IPS-18a (cell line): ENCODE measurements at regions not wholly inside any gene's neighbourhood (a gene's known extent, or its start where the extent isn't known, plus 50 kb on each side); places are given as distances from the start of the nearest gene placed in this dataset.

Experiments used
- H3K27ac ChIP-seq: one replicate; pipeline ENCODE4 v1.5.1; 2013; ENCODE audit warnings: low read length
- H3K27me3 ChIP-seq: one replicate; pipeline ENCODE4 v1.6.1; 2013; ENCODE audit warnings: mild to moderate bottlenecking, low read length; ENCODE audit not compliant: control insufficient read depth, insufficient read depth
- H3K36me3 ChIP-seq: one replicate; pipeline ENCODE4 v1.6.1; 2013; ENCODE audit warnings: low read depth, low read length; ENCODE audit not compliant: control insufficient read depth
- H3K4me1 ChIP-seq: one replicate; pipeline ENCODE4 v1.6.1; 2013; ENCODE audit warnings: low read depth, low read length; ENCODE audit not compliant: control insufficient read depth
- H3K4me3 ChIP-seq: one replicate; pipeline ENCODE4 v1.5.1; 2013; ENCODE audit warnings: low read length
- H3K9ac ChIP-seq: one replicate; pipeline ENCODE4 v1.6.1; 2013; ENCODE audit warnings: mild to moderate bottlenecking, low read length, moderate library complexity
- H3K9me3 ChIP-seq: one replicate; pipeline ENCODE4 v1.6.1; 2013; ENCODE audit warnings: low read depth, low read length; ENCODE audit not compliant: control insufficient read depth

GRCh38 chr1:118717893-118718292 lies 270.2 kb downstream of the TBX15 start:
- H3K9me3 ChIP-seq: no peaks in the 10 kb centered on the region
- H3K27ac ChIP-seq: no peak overlapping the region
- no peaks in the 10 kb centered on the region for H3K36me3 ChIP-seq
- no peaks in the 10 kb centered on the region for H3K27me3 ChIP-seq
- no peak overlapping the region for H3K4me3 ChIP-seq
- H3K9ac ChIP-seq: no peak overlapping the region
- no peaks in the 10 kb centered on the region for H3K4me1 ChIP-seq

GRCh38 chr1:118716775-118717174 lies 271.4 kb downstream of the TBX15 start:
- H3K36me3 ChIP-seq: no peaks in the 10 kb centered on the region
- no peaks in the 10 kb centered on the region for H3K4me1 ChIP-seq
- no peaks in the 10 kb centered on the region for H3K27me3 ChIP-seq
- no peak overlapping the region for H3K27ac ChIP-seq
- H3K9ac ChIP-seq: no peak overlapping the region
- H3K9me3 ChIP-seq: no peaks in the 10 kb centered on the region
- H3K4me3 ChIP-seq: no peak overlapping the region

GRCh38 chr1:118711356-118711755 lies 276.8 kb downstream of the TBX15 start:
- no peaks in the 10 kb centered on the region for H3K9me3 ChIP-seq
- H3K27ac ChIP-seq: no peak overlapping the region
- no peak overlapping the region for H3K4me3 ChIP-seq
- no peaks in the 10 kb centered on the region for H3K4me1 ChIP-seq
- no peaks in the 10 kb centered on the region for H3K36me3 ChIP-seq
- no peak overlapping the region for H3K9ac ChIP-seq
- no peaks in the 10 kb centered on the region for H3K27me3 ChIP-seq

- Histone ChIP-seq H3K36me3 (no peaks in the 10 kb centered on the region), H3K4me1 (no peaks in the 10 kb centered on the region), H3K9ac (no peak overlapping the region), H3K27ac (no peak overlapping the region), H3K9me3 (no peaks in the 10 kb centered on the region), H3K27me3 (no peaks in the 10 kb centered on the region), H3K4me3 (no peak overlapping the region)
These were observed 289.2 kb downstream of the TBX15 start for GRCh38 chr1:118698911-118699310.

DNA sequence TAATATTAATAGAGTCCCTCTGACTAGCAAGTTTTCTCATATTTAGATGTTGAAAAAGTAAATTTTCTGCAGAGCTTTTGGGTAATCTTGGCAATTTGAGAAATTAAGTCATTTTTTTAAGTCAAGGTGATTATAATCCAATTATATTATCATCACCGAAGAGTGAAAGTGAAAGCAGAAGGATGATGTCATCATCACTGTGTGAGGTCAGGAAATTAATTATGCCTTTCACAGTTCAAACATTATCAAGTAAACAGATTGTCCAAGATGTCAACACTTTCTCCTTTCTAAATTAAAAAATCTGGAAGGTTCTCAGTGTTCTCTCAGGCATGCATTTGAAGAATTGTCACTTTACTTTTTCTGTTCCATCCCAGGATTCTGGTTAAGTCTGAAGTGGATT lies 296.0 kb downstream of the TBX15 start:
- Histone ChIP-seq H3K27ac (no peak overlapping the region), H3K4me1 (no peaks in the 10 kb centered on the region), H3K9ac (no peak overlapping the region), H3K4me3 (no peak overlapping the region), H3K9me3 (no peaks in the 10 kb centered on the region), H3K27me3 (no peaks in the 10 kb centered on the region), H3K36me3 (no peaks in the 10 kb centered on the region)

DNA sequence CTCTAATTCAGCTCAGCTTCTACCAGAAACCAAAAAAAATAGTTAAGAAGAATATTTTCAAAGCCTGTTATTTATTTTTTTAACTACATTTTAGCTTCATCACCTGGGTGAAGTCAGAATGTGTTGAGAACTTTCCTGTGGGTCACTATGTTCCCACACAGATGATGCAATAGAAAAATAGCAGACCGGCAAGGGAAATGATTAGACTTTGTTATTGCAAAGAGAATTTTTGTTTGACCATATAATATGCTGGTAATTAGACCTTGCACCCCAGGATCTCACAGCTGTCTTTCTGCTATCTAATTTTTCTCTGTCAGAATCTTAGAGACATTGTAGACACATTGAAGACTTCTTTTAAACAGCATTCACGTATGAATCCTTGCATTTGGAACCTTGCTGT lies 299.3 kb downstream of the TBX15 start:
- Histone ChIP-seq H3K36me3 (no peaks in the 10 kb centered on the region), H3K9ac (no peak overlapping the region), H3K9me3 (no peaks in the 10 kb centered on the region), H3K27ac (no peak overlapping the region), H3K4me3 (no peak overlapping the region), H3K4me1 (no peaks in the 10 kb centered on the region), H3K27me3 (no peaks in the 10 kb centered on the region)

GRCh38 chr1:118661769-118662320 lies 326.3 kb downstream of the TBX15 start:
- Histone ChIP-seq H3K9me3 (no peaks in the 10 kb centered on the region), H3K27me3 (no peaks in the 10 kb centered on the region), H3K9ac (no peak overlapping the region), H3K36me3 (no peaks in the 10 kb centered on the region), H3K4me1 (no peaks in the 10 kb centered on the region), H3K4me3 (no peak overlapping the region), H3K27ac (no peak overlapping the region)

DNA sequence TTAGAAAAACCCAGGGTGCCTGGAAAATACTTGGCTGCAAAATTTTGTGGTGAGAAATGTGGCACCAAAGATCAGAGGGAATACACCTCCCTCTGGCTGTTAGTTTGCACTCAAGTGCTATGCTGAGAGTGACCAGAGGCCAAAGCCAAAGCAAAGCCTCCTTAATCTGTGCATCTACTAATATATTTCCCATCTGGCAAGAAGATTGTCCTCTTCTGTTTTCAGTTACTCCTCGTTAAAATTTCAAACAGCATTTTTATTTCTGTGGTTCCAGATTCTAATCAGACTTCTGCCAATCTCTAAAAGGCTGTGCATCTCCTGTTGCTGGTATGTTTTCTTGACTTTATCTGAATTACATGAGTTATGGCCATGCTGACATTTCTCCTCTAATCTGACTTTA lies 327.4 kb downstream of the TBX15 start:
- Histone ChIP-seq H3K9ac (no peak overlapping the region), H3K27me3 (no peaks in the 10 kb centered on the region), H3K4me3 (no peak overlapping the region), H3K27ac (no peak overlapping the region), H3K36me3 (no peaks in the 10 kb centered on the region), H3K4me1 (no peaks in the 10 kb centered on the region), H3K9me3 (no peaks in the 10 kb centered on the region)

DNA sequence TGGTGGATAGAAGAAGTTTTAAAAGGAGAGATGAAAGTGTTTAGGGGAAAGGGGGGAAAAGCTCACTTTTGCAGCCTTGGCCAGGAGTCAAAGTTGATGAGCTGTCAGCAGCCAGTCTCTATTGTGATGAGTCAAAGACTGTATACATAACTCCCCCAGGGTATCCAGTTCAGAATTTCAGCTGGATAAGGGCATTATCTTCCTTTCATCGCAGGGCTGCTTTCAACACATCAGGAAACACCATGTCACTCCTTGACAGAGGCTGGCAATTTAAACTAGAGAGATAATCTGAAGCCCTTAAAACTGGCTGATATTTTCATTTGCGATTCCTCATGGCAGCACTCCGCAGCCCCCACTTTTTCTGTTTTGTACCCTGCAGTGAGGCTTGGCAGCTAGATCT lies 328.5 kb downstream of the TBX15 start:
- H3K9me3 ChIP-seq: no peaks in the 10 kb centered on the region
- H3K9ac ChIP-seq: no peak overlapping the region
- no peaks in the 10 kb centered on the region for H3K27me3 ChIP-seq
- no peak overlapping the region for H3K4me3 ChIP-seq
- H3K4me1 ChIP-seq: no peaks in the 10 kb centered on the region
- H3K36me3 ChIP-seq: no peaks in the 10 kb centered on the region
- no peak overlapping the region for H3K27ac ChIP-seq

DNA sequence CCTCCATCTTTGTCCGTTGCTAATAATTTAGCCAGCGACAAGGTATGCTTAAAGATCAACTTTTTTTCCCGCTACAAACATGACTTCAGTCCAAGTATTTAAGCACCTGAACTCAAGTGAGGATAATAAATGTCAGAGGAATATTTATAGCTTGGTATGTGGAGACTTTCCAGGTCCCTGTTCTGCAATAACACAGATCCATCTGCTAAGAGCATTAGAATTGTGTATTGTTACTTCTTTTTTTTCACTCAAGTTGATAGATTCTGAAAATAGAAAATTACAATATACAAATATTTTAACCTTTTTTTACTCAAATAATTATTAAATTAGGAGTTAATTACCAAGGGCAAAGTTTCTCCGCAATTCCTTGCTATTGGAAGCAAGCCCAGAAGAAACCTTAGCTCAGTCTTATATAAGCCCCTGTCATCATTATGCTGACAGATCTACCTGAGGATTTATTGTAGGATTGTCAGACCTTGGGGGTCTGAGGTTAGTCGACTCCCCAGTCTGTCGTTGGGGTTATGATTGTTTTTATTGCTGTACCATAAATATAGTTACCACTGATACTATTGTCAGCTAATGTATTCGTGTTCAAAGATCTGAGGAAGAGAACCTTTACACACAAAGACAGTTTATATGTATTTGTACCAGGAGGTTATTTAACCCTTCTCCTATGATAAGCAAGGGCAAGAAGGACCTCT lies 337.9 kb downstream of the TBX15 start:
- Histone ChIP-seq H3K36me3 (no peaks in the 10 kb centered on the region), H3K4me3 (no peak overlapping the region), H3K4me1 (no peaks in the 10 kb centered on the region), H3K27me3 (no peaks in the 10 kb centered on the region), H3K27ac (no peak overlapping the region), H3K9ac (no peak overlapping the region), H3K9me3 (no peaks in the 10 kb centered on the region)

DNA sequence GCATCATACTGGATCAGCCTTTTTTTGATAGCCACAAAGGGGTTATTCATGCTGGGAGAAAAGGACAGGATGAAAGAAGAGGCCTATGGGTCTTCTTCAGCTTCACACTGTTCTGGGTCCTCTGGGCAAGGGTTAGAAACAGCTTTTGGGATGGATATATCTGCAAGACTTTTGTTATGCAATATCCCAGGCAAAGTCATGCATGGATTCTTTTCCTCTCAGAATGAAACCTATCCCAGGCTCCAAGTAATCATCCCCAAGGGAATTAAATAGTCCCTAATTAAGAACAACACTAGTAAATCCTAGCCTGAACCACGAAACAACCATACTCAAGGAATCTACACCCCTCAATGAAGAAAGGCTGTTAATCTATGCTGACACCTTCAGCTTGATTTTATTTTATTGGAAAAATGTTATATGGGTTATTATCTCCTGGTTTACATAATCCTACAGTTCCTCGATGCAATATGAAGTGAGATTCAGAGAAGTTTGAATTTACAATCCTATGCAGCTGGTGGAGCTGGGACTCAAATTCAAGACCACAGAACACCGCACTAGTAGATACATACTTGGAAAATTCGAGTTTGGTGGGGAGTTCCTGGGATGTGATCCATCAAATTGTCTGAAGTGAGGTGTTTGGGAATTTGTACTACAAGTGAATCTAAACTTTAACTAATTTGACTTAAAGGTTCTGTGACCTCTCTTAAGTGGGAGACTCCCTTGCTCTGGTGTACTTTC lies 338.6 kb downstream of the TBX15 start:
- H3K27me3 ChIP-seq: no peaks in the 10 kb centered on the region
- H3K4me1 ChIP-seq: no peaks in the 10 kb centered on the region
- H3K9ac ChIP-seq: no peak overlapping the region
- H3K36me3 ChIP-seq: no peaks in the 10 kb centered on the region
- H3K9me3 ChIP-seq: no peaks in the 10 kb centered on the region
- no peak overlapping the region for H3K27ac ChIP-seq
- H3K4me3 ChIP-seq: no peak overlapping the region

DNA sequence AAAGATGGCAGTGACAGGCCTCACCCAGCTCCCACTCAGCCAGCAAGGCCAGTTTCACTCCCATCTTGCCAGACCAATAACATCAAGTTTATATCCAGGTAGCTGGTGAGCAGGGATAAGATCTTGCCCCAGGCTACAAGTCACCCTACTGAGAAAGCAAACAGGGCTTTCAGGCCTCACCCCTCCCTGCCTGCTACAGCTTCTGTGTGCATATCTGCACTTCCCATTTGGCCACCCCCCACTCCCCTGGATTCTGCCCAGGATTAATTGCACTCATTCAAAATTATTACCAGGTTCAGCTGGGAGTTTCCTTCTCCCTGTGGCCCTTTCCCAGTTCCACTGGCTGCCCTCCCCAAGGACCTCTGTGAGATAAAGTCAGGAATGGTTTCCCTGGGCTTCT lies 352.1 kb downstream of the TBX15 start:
- Histone ChIP-seq H3K9me3 (peaks cover 11% of the 10 kb centered on the region), H3K27me3 (no peaks in the 10 kb centered on the region), H3K36me3 (no peaks in the 10 kb centered on the region), H3K27ac (no peak overlapping the region), H3K4me3 (no peak overlapping the region), H3K9ac (no peak overlapping the region), H3K4me1 (no peaks in the 10 kb centered on the region)
